DND-41 (cell line): ENCODE measurements at regions not wholly inside any gene's neighbourhood (a gene's known extent, or its start where the extent isn't known, plus 50 kb on each side); places are given as distances from the start of the nearest gene placed in this dataset.

ENCODE experiments used
- ATAC-seq: fragments of 200-7000 bp; cut with Tn5 transposase; 3 replicates; pipeline ENCODE4 v1.9.1; 2021; ENCODE audit warnings: low read depth; ENCODE audit not compliant: insufficient read depth
- DNase-seq: peaks from one replicate; pipeline ENCODE4 v3.0.0-alpha.2; 2020
- H2AFZ ChIP-seq: 2 replicates; pipeline ENCODE4 v1.6.0; 2012; ENCODE audit warnings: low read depth, low read length
- H3K27ac ChIP-seq: 2 replicates; pipeline ENCODE4 v1.5.1; 2012; ENCODE audit warnings: low read length, inconsistent platforms
- H3K27me3 ChIP-seq: fragments of 200-600 bp; sonication (generic); 2 replicates; pipeline ENCODE4 v1.6.0; 2012; ENCODE audit warnings: low read length, mild to moderate bottlenecking, inconsistent platforms; ENCODE audit not compliant: insufficient read depth, poor library complexity
- H3K36me3 ChIP-seq: 2 replicates; pipeline ENCODE4 v1.5.1; 2012; ENCODE audit warnings: low read length, inconsistent platforms; ENCODE audit not compliant: insufficient read depth
- H3K4me1 ChIP-seq: 2 replicates; pipeline ENCODE4 v1.5.1; 2012; ENCODE audit warnings: mild to moderate bottlenecking, low read length; ENCODE audit not compliant: insufficient read depth
- H3K4me2 ChIP-seq: 2 replicates; pipeline ENCODE4 v1.6.0; 2012; ENCODE audit warnings: mild to moderate bottlenecking, moderate library complexity, low read length, inconsistent platforms; ENCODE audit not compliant: insufficient read depth
- H3K4me3 ChIP-seq, 2 experiments: fragments of 200-600 bp in 1 of 2; shearing (Covaris generic) in 1 of 2; 2 replicates each; pipeline ENCODE4 v1.5.1; 2012 to 2016; ENCODE audit warnings: inconsistent platforms in 2 of 2, low read length in 2 of 2, mild to moderate bottlenecking in 2 of 2, low read depth in 1 of 2, moderate library complexity in 1 of 2
- H3K79me2 ChIP-seq: 2 replicates; pipeline ENCODE4 v1.6.0; 2012; ENCODE audit warnings: low read length, inconsistent platforms; ENCODE audit not compliant: insufficient read depth
- H3K9ac ChIP-seq: 2 replicates; pipeline ENCODE4 v1.6.0; 2012; ENCODE audit warnings: low read depth, mild to moderate bottlenecking, inconsistent platforms, low read length, moderate library complexity
- H3K9me3 ChIP-seq: 2 replicates; pipeline ENCODE4 v1.5.1; 2012; ENCODE audit warnings: low read length, moderate library complexity, mild to moderate bottlenecking, inconsistent platforms; ENCODE audit not compliant: insufficient read depth, severe bottlenecking
- H4K20me1 ChIP-seq: 2 replicates; pipeline ENCODE4 v1.6.0; 2012; ENCODE audit warnings: low read length; ENCODE audit not compliant: insufficient read depth
- EZH2 ChIP-seq: IDR thresholded peaks from 3 replicates; pipeline ENCODE4 v1.6.1; 2012; ENCODE audit warnings: borderline replicate concordance, low read depth, mild to moderate bottlenecking, moderate library complexity, low read length, inconsistent platforms; ENCODE audit not compliant: severe bottlenecking
- TF ChIP-seq, protein P1 (sequence below): IDR thresholded peaks from 2 replicates; pipeline ENCODE4 v1.5.1; 2012; ENCODE audit warnings: borderline replicate concordance, low read length, moderate library complexity, mild to moderate bottlenecking; ENCODE audit not compliant: poor library complexity, severe bottlenecking; ENCODE audit errors: extremely low read depth

DNA sequence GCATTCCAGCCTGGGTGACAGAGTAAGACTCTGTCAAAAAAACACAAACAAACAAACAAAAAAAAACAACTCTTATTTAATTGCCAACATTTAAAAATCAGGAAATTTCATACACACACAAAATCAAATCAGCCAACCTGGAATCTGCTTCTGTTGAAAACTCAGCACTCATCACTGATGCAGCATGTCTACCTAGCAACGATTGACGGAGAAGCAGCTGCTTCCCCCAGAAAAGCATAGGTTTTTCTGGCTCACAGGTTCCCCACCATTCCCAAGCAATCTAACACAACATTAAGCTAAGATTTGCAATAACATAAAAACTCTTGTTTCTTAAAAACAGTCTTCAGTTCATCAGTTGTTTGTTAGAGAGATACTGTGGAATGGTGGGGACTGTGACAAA lies 143.6 kb downstream of the DHX15 start:
- TF ChIP-seq, protein P1, sequence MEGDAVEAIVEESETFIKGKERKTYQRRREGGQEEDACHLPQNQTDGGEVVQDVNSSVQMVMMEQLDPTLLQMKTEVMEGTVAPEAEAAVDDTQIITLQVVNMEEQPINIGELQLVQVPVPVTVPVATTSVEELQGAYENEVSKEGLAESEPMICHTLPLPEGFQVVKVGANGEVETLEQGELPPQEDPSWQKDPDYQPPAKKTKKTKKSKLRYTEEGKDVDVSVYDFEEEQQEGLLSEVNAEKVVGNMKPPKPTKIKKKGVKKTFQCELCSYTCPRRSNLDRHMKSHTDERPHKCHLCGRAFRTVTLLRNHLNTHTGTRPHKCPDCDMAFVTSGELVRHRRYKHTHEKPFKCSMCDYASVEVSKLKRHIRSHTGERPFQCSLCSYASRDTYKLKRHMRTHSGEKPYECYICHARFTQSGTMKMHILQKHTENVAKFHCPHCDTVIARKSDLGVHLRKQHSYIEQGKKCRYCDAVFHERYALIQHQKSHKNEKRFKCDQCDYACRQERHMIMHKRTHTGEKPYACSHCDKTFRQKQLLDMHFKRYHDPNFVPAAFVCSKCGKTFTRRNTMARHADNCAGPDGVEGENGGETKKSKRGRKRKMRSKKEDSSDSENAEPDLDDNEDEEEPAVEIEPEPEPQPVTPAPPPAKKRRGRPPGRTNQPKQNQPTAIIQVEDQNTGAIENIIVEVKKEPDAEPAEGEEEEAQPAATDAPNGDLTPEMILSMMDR, result no peak
- TF ChIP-seq EZH2, result no peak
- DNase-seq, result no peak

DNA sequence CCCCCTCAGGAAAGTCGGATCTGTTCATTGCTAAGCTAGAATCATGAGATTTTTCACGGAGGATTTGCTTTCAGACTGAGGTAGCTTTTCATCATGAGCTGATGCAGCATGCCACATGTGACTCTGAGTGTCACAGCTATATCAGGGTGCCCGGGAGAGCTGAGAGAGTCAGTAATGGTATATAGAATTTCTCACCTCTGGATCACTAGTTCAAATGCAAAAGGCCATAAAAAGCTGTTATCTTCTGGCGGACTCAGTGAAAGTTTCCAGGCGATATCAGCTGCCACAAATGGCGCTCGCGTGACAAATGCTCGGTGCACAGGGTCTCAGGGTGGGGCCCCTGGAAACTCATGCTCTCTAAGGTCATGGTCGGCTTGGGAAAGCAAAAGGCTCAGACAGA lies 150.1 kb downstream of the DHX15 start:
- Histone ChIP-seq H3K36me3 (no peaks in the 10 kb centered on the region), H4K20me1 (no peaks in the 10 kb centered on the region), H3K9me3 (no peaks in the 10 kb centered on the region), H3K9ac (no peak overlapping the region), H3K4me3 (no peak overlapping the region), H3K27me3 (no peaks in the 10 kb centered on the region), H3K4me2 (no peak overlapping the region), H2AFZ (no peak overlapping the region), H3K4me1 (no peaks in the 10 kb centered on the region), H3K27ac (no peak overlapping the region), H3K79me2 (no peaks in the 10 kb centered on the region)
- ATAC-seq, result no peak
- DNase-seq, result no peak
- no peak for TF ChIP-seq EZH2
- TF ChIP-seq, protein P1, result no peak

More for the DNA sequence above, 143.6 kb downstream of the DHX15 start:
- Histone ChIP-seq H3K4me3 (no peak overlapping the region), H3K27me3 (no peaks in the 10 kb centered on the region), H2AFZ (no peak overlapping the region), H3K9ac (no peak overlapping the region), H3K9me3 (no peaks in the 10 kb centered on the region), H3K4me1 (no peaks in the 10 kb centered on the region), H3K36me3 (no peaks in the 10 kb centered on the region), H3K4me2 (no peak overlapping the region), H3K27ac (no peak overlapping the region), H4K20me1 (no peaks in the 10 kb centered on the region), H3K79me2 (no peaks in the 10 kb centered on the region)
- ATAC-seq, result no peak

DNA sequence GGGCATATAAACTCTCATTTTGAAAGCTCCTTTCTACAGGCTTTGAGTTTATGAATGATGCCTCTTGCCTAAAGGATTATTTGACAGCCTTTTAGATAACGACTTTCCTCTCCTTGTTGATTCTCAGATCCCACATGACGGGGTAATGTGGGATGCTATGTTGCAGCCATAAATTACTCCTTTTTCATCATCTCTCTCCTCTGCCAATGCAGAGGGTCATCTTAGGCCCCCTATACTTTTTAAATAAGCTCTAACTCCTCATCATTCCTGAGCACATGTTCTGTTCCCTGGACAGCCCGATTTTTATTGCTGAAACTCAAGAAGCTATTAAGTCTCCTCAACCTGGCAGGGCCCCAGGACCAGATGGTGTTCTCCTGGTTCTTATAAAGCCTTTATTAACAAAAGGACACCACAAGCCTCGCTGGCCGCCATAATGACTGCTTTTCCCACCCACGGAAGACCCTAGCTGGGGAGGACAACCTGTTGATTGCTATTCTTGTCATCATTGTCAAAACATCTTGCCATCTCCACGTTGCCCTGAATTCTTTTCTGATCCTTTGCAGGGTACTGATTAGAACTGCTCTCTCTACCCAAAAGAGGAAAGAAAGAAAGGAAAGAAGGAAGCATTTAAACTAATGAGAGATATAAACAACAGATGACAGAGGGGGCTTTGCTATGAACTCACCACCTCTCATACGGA lies 150.7 kb downstream of the DHX15 start:
- DNase-seq, result no peak
- Histone ChIP-seq H3K4me3 (no peak overlapping the region), H3K27me3 (no peaks in the 10 kb centered on the region), H3K9ac (no peak overlapping the region), H3K4me2 (no peak overlapping the region), H2AFZ (no peak overlapping the region), H3K79me2 (no peaks in the 10 kb centered on the region), H4K20me1 (no peaks in the 10 kb centered on the region), H3K36me3 (no peaks in the 10 kb centered on the region), H3K27ac (no peak overlapping the region), H3K4me1 (no peaks in the 10 kb centered on the region), H3K9me3 (no peaks in the 10 kb centered on the region)
- no peak for TF ChIP-seq EZH2
- TF ChIP-seq, protein P1, result no peak
- ATAC-seq, result no peak
